GM19328 (cell line): ENCODE measurements at regions not wholly inside any gene's neighbourhood (a gene's known extent, or its start where the extent isn't known, plus 50 kb on each side); places are given as distances from the start of the nearest gene placed in this dataset.

ENCODE experiments used
- ATAC-seq: cut with Tn5 transposase; IDR thresholded peaks from one replicate; pipeline ENCODE4 v1.9.1; 2021; ENCODE audit warnings: mild to moderate bottlenecking, moderate library complexity; ENCODE audit not compliant: unreplicated experiment

- ATAC-seq: no peak
These were observed 248.7 kb upstream of the ECI2 start for GRCh38 chr6:4383910-4384638.

GRCh38 chr6:4382362-4382853 is 247.0 kb upstream of the ECI2 start:
- ATAC-seq: no peak

- ATAC-seq: no peak
These were observed 246.0 kb upstream of the ECI2 start for GRCh38 chr6:4381381-4381780.

DNA sequence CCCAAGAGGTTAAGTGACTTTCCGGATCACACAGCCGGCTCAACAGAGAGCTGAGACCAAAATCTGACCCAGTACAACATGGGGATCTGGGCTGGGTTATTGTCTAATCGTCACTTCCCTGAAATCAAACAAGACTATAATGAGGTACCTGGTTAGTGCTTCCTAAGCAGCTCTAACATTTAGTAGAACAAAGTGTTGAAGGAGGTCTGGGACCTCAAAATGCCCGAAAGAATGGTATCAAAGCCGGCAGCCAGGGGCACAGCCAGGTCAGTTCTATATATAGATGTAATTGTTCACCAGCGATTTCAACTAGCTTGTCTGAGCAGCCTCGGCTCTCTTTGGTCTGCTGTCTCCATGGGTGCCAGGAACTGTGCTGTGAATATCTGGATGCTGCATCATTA is 245.5 kb upstream of the ECI2 start:
- no peak for ATAC-seq

DNA sequence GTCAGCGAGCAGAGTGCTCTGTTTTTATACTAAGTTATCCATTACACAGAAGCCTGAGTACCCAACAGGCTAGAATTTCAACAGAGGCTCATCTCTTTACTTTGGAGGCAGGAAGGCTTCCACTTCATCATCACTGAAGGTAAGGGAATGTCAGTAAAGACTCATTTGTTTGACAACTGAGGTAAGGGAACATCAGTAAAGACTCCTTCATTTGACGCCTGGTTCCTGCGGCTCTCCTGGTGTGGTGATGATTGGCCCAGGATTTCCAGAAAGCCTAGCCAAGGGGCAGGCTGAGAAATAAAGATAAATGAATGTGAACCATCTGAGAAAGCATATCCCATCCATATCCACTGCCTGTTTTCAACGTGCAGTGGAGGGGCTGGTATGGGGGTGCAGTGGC is 244.6 kb upstream of the ECI2 start:
- no peak for ATAC-seq

GRCh38 chr6:4378319-4378996 is 243.1 kb upstream of the ECI2 start:
- no peak for ATAC-seq

DNA sequence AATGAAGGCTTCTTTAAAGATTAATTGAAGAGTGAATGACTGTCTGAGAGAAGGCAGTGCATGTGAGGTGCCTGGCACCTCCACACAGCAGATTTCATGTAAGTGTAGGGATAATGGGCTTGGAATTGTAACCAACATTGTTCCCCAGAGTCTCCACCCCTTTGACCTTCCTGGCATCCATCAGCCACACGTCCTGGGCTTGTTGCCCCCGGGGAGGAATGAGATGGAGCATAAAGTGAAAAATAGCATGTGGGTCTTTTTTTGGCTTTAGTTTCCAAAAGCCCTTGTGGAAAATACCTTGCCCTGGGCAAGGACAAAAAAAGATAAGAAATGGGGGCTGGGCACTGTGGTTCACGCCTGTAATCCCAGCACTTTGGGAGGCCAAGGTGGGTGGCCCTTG is 242.2 kb upstream of the ECI2 start:
- ATAC-seq: no peak

- no peak for ATAC-seq
These were observed 238.8 kb upstream of the ECI2 start for GRCh38 chr6:4374216-4374615.

GRCh38 chr6:4372866-4373265 is 237.5 kb upstream of the ECI2 start:
- ATAC-seq: no peak

GRCh38 chr6:4371207-4371921 is 236.0 kb upstream of the ECI2 start:
- no peak for ATAC-seq

GRCh38 chr6:4370066-4370465 is 234.7 kb upstream of the ECI2 start:
- ATAC-seq: no peak

DNA sequence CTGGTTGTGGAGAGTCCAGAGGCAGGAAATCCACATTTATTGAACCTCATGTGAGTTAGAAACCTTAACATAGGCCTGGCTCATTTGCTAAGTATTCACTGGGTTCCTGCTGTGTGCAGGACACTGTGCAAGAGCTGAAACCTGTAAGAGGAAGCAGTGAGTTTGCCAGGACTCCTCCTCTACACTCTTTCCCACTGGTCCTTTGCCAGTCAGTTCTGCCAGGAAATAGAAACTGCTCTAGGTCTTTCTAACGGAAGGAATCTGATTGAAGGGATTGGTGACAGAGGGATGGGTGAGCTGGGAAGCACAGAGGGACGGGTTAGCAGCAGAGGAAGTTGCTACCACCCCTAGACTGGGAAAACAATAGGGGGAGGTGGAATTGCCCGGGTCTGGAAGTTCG is 234.2 kb upstream of the ECI2 start:
- ATAC-seq: no peak

DNA sequence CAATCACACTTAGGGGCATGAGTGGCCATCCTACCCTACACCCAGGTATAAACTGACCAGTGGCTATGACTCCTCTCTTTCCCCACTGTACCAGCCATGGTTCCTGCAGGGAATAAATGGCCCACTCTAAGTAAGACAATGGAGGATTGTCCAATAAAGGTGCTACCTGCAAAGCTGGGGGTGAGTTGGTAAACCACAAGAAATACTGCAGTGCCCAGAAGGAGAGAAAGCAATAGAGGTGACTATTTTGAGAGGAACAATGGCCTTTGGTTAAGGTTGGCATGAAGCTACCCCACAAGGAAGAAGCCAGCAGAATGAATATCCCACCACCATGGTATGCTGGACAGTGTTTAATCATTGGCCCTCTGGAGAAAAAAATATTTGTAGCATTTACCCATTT is 233.3 kb upstream of the ECI2 start:
- no peak for ATAC-seq

DNA sequence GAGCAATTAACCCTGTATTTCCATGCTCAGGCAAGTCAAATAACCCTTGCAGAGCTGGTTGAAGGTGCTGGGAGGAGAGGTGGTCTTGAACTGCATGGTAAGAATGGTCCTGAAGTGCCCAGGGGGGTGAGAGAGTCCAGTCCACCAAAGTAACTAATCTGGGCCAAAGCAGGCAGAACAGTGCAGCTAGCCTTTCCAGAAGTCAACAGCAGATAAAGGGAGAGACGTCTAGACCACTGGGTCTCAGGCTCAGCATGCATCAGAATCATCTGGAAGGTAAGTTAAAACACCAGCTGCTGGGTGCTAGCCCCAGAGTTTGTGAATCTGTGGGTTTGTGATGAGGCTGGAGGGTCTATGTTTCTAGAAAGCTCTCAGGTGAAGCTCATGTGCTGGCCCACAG is 232.3 kb upstream of the ECI2 start:
- no peak for ATAC-seq

DNA sequence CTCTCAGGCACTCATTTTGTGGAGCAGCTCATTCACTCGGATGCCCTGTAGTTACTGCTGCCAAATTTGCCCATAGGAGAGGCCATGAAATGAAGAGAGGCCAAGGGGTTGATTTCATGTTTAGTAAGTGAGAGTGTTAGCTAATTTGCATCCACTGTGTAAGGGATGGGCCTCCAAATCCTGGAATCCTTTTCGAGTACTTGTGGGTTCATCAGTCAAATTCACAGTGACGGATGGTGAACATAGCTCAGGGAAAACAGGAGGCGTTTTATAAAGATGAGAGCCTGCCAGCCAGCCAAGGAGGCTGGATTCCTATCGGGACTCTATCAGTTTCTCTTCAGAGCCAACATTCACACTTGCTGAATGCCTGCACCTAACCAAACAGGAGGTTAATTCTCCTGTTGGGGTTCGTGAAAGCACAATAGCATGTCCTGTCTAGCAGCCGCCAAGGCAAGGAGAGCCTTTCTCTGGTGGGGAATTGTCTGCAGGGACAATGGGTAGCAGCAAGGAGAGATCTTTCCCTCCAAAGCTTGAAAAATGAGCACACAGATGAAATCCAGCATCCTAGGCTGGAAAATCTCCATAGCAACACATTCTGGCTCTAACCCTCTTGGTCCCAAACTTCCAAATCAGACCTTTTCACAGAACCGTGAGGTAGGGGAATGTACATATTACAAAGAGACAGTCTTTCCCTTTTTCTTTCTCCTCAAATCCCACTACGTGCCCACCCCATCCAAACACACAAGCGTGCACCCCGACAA is 231.4 kb upstream of the ECI2 start:
- ATAC-seq: no peak

DNA sequence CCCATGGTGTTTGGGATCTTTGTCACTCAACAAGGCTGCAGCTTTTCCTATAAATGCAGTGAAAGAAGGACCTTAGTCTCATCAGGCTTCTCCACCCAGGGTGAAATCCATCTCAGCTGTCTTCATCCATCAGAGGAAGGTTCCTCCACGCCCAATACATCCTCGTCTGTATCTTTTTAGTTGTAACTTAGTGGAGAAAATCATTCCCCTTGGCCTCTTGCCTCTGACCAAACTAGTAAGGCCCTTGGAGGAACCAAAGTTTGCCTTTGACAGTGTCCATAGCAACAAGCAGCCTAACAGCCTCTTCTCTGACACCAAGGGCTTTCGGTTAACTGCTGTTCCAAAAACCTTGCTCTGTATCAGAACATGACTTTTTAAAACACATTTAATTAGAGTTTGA is 230.3 kb upstream of the ECI2 start:
- ATAC-seq: no peak

DNA sequence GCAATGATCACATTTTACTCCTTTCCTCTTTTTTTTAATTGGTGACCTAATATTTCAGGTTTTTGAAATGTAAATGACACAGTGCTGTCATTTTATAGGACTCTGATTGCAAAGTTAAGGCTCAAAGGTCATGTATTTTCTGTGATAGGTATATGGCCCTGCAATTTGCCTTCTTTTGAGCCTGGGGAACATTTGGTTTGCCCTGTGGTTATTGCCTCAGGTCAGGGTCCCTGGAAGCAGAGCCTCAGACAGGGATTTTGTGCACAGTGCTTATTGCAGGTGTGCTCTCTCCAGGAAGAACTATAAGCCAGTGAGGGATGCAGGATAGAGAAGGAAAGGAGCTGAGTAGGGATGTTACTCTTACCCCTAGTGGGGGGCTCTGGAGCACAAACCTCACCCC is 229.3 kb upstream of the ECI2 start:
- ATAC-seq: no peak

DNA sequence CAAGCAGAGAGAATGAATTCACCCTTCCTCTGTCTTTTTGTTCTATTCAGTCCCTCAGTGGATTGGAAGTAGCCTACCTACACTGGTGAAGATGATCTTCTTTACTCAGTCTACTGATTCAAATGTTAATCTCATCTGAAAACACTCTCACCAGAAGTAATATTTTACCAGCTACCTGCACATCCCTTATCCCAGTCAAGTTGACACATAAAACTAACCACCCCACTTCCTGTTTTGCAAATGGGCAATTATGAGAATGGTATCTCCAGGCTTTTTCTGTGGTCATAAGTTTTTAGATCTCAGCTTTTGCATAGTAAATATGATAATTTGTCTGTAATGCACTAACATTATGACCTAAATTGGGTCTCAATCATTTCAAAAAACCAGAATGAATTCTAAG is 228.8 kb upstream of the ECI2 start:
- ATAC-seq: no peak

DNA sequence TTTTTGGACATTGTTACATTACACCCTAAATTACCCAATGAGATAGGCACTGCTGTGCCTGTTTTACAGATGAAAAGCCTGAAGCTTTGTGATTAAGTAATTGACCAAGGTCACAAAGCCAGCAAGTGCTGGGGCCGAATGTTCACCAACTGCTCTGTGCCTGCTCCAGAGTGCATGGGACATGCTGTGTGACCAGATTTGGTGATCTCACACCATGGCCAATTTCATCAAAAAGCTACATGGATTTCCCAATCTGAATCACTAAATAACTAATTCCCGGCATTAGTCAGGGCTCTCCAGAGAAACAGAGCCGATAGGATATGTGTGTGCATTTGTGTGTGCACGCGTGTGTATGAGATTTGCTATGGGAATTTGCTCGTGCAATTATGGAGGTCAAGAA is 228.3 kb upstream of the ECI2 start:
- ATAC-seq: no peak

DNA sequence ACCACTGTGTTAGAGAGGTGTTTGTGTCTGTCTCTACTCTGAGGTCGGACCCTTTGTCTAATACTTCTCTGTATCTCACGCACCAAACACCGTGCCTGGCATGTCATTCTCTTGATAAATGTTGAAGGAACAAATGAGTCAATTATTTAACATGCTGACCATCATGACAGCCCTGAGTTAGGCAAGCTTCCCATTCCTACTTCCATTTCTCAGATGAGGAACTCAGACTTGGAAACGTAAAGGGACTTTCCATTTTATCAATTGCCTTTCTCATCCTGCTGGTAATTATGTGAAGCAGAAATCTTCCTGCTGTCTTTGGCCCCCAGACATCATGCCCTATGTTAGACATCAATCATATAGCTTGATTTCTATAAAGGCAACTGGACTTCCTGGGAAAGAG is 227.0 kb upstream of the ECI2 start:
- ATAC-seq: no peak

DNA sequence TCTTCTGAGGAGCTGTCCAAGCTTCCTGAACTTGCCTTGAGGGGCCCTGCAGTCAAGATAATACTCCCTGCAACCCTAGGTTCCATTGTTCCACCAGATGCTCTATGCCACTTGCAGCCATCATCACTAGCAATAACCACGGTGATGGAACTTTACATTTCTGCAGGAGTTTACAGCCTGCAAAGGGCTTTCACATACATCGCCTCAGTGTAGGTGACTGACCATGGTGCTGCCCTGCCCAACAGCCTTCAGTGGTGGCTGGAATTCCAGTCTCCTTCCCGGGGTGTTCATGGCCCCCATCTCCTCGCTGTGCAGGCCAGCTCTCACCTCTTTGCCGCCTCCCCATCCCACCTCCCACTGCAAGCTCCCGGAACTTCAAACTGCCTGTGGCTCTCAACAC is 225.5 kb upstream of the ECI2 start:
- no peak for ATAC-seq
